CD1c-positive myeloid dendritic cell (primary cell): ENCODE measurements at regions not wholly inside any gene's neighbourhood (a gene's known extent, or its start where the extent isn't known, plus 50 kb on each side); places are given as distances from the start of the nearest gene placed in this dataset.

Experiments
- DNase-seq: peaks from one replicate; pipeline ENCODE4 v3.0.0-alpha.2; 2016; ENCODE audit errors: extremely low spot score

GRCh38 chr2:237170020-237170419 lies 84.3 kb downstream of the COPS8 start:
- no peak for DNase-seq

DNA sequence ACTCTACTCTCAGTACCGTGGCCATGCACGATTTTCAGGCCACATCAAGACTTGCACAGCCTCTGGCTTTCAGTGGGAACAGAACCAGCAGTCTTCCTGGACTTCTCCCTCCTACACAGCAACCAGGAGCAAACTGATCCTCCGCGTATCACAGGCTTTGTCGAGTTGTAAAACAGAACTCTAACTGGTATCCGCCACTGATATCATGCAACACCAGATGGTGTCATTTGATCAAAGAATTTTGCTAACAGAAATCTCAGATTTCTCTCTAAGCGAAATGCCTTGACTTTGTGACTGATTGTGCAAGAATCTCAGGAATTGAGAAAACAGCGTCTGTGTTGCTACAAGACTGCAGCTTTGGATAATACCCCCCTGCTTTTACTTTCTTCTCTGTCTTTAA lies 85.7 kb downstream of the COPS8 start:
- DNase-seq = no peak

- DNase-seq = no peak
Measured at GRCh38 chr2:237171881-237172280, 86.2 kb downstream of the COPS8 start.

- DNase-seq = no peak
Measured at GRCh38 chr2:237177052-237177451, 91.4 kb downstream of the COPS8 start.

- DNase-seq = no peak
Measured at GRCh38 chr2:237177986-237178385, 92.3 kb downstream of the COPS8 start.

- no peak for DNase-seq
Measured at GRCh38 chr2:237178396-237178795, 92.7 kb downstream of the COPS8 start.

DNA sequence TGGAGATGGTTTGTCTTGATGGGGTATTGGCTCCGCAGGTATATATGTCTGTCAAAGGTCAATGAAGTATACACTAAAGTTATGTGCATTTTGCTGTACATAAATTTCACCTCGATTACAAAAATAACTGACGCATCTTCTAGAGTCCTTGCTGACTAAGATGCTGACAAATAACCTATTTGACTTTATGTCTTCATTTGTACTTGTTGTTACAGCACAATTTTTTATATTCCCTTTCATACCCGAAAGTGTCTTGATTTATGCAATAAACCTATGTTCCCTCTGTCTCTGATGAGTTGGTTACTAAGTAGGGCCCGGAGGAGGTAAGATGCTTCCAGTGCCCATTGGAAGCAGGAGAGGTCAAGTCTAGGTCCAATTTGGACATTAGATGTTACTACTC lies 93.5 kb downstream of the COPS8 start:
- DNase-seq = no peak

- no peak for DNase-seq
Measured at GRCh38 chr2:237180187-237180586, 94.5 kb downstream of the COPS8 start.

DNA sequence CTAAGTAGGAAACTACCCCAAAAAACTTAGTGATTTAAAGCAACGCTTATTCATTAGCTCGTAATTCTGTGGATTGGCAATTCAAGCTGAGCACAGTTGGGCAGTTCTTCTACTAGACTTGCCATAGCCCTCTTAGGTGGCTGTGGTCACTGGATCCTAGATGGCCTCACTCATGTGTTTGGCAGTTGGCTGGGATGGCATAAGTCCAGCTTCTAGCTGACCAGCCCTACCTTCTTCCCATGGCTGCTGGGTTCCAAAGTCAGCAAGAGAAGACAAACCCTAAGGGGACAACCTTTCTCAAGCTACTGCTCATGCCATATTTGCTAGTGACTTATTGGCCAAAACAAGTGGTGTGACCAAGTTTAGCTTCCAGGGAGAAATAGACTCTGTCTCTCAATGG lies 95.3 kb downstream of the COPS8 start:
- no peak for DNase-seq

DNA sequence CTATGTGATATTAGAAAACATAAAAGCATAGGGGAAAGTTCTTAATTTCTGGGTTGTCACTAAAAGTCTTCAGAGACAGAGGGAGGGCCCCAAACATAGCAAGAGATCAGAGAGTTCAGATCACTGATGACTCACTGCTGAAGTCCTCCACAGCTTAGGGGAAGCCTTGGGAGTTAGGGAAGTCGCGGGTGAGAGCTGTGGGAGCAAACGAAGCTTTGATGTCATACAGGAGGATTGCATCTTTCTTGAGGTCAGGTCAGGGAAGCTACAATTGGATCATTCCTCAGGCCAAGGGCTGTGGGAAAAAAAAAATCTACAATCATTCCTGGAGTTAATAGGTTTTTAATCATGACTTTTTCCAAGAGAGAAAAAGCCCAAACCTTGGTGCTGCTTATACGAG lies 96.2 kb downstream of the COPS8 start:
- DNase-seq = peak; percentile 17

DNA sequence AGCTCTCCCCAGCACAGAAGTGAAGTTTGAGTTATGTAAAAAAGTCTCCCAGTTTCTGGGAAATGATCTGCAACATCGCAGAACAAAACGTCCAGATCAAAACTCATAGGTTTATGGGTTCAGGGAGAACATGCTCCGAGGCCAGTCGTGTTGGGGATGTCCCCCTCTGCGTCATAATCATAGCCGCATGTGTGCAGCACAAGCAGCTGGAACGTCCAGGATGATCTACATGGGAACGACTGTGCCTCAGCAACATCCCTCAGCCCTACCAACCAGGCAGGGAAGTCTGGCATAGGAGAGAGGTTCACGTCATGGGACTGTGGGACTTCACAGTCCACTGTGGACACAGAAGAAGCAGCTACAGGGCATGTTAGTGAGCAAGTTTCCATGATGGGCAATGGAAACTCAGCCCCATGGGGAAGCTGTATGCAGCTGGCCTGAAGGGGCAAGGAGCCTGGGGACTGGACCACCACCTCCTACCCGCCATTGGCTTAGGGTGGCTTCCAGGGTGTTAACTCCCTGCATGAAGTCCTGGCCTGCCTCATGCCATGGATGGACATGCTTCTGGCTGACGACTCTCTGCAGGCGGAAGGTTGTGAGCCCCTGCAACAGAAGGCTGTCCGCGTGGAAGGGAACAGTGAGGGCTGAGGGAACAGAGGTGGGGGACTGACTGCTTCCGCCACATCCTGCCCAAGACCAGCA lies 96.9 kb downstream of the COPS8 start:
- DNase-seq = no peak

GRCh38 chr2:237184192-237184918 lies 98.7 kb downstream of the COPS8 start:
- DNase-seq = no peak

GRCh38 chr2:237184919-237185552 lies 99.3 kb downstream of the COPS8 start:
- DNase-seq = no peak

DNA sequence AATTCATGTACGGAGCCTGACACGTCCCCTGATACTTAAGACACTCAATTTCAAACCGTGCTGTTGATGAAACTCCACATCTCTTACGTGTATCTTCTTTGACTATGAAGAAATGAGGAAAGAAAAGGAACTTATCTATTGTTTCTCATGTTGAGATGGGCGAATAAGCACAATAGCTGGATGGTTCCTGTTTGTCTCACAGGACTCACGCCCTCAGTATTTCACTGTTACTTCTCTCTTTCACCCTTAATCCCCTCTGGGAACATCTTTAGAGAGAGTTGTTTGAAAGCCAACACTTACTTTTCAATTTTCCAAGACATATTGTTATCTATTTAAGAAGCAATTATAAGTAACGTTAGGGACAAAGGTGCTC lies 99.8 kb downstream of the COPS8 start:
- peak; percentile 12 for DNase-seq

DNA sequence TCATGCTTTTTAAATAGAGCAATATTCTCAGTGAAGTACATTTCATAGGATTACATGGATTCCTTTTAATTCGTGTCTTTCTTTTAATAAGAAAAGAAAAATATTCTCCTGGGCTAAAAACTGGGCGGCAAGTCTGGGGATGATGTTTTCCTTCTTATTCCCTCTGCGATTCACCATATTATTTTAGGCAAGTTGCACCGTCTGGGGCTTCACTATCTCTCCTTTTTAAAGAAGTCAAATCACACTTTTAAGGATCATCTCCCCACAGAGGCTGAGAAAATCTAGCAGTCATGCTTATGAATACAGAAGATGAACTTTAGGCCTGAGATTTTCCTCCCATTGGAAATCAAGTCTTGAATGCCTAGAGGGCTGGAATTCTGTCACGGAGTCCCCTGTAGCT lies 104.1 kb downstream of the COPS8 start:
- DNase-seq = no peak

- peak; percentile 21 for DNase-seq
Measured at GRCh38 chr2:237190966-237191713, 105.5 kb downstream of the COPS8 start.

- no peak for DNase-seq
Measured at GRCh38 chr2:237191714-237192081, 106.0 kb downstream of the COPS8 start.

GRCh38 chr2:237192881-237193280 lies 107.2 kb downstream of the COPS8 start:
- DNase-seq = no peak

- DNase-seq = no peak
Measured at GRCh38 chr2:237193436-237193835, 107.7 kb downstream of the COPS8 start.

GRCh38 chr2:237194081-237194480 lies 108.4 kb downstream of the COPS8 start:
- no peak for DNase-seq

DNA sequence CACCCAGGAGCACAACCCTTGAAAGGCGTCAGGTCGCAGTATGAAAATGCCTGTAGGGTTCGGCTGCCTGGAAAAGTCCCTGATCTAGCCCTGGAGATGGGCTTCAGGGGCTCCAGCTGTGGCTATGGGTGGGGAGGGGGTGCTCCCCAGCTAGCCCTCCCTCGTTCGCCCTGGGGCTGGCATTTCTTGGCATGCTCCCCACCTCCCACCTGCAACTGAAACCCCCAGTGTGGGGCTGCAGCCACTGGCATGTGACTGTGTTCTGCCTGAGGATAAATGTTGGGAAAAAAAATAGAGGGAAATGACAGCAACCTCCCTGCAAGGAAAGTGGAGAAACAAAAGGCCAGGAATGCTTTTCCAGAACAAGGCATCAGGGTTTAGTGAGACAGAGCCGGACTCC lies 109.2 kb downstream of the COPS8 start:
- no peak for DNase-seq

GRCh38 chr2:237195396-237196120 lies 109.9 kb downstream of the COPS8 start:
- no peak for DNase-seq
